ENCODE measurements at regions not wholly inside any gene's neighbourhood (a gene's known extent, or its start where the extent isn't known, plus 50 kb on each side); places are given as distances from the start of the nearest gene placed in this dataset.

GRCh38 chr5:36363744-36364143 lies 62.0 kb upstream of the RANBP3L start:
- Mint-ChIP-seq H3K27me3 (ENCODE audit: insufficient read depth, unreplicated experiment) (no peaks in the 10 kb centered on the region), H3K27ac (ENCODE audit: unreplicated experiment) (no peak overlapping the region), H3K4me3 (ENCODE audit: unreplicated experiment) (no peak overlapping the region), H3K36me3 (ENCODE audit: insufficient read depth, unreplicated experiment) (no peaks in the 10 kb centered on the region), H3K4me1 (ENCODE audit: low read depth, unreplicated experiment) (peaks cover 22% of the 10 kb centered on the region), H3K9me3 (ENCODE audit: unreplicated experiment) (no peaks in the 10 kb centered on the region)
- H3K9me3 ChIP-seq = no peaks in the 10 kb centered on the region
- no peak for TF ChIP-seq CTCF (IDR thresholded peaks at IDR 0.05; ENCODE audit: insufficient read depth in 1 of 2, low read depth in 1 of 2, low read length in 1 of 2, severe bottlenecking in 1 of 2, unreplicated experiment in 1 of 2)
- intact Hi-C loops (cut with micrococcal nuclease; ENCODE audit: unreplicated experiment) = no loop called here
- no peaks in the 10 kb centered on the region for H3K27me3 ChIP-seq (replicated peaks; ENCODE audit: control insufficient read depth, insufficient read depth, low read length)
- H3K4me3 ChIP-seq (ENCODE audit: low read depth, low read length) = no peak overlapping the region
- POLR2A ChIA-PET = no interaction called here
- BruUV-seq (replicated peaks) = no TSS peak
- no peaks in the 10 kb centered on the region for H3K36me3 ChIP-seq (ENCODE audit: control insufficient read depth, insufficient read depth, low read length)
- CTCF ChIA-PET = interaction anchor here (0.6 kb wide), 2 partner anchors 26 to 56 kb away, joined by 3 read pairs; no protein-coding TSS in a partner anchor
- peaks cover 20% of the 10 kb centered on the region for H3K4me1 ChIP-seq
- DNase-seq = no peak

GRCh38 chr5:36364473-36364872 lies 62.8 kb upstream of the RANBP3L start:
- intact Hi-C loops (cut with micrococcal nuclease; ENCODE audit: unreplicated experiment) = no loop called here
- H3K4me3 Mint-ChIP-seq (ENCODE audit: unreplicated experiment) = no peak overlapping the region
- ChIA-PET POLR2A (no interaction called here), CTCF (interaction anchor here (0.6 kb wide), 1 partner anchor 26 kb away, joined by 3 read pairs; no protein-coding TSS in a partner anchor)
- no peak overlapping the region for H3K27ac Mint-ChIP-seq (ENCODE audit: unreplicated experiment)
- no peak for TF ChIP-seq CTCF (IDR thresholded peaks at IDR 0.05; ENCODE audit: insufficient read depth in 1 of 2, low read depth in 1 of 2, low read length in 1 of 2, severe bottlenecking in 1 of 2, unreplicated experiment in 1 of 2)
- H3K9me3 Mint-ChIP-seq (ENCODE audit: unreplicated experiment) = no peaks in the 10 kb centered on the region
- no peaks in the 10 kb centered on the region for H3K27me3 Mint-ChIP-seq (ENCODE audit: insufficient read depth, unreplicated experiment)
- H3K27me3 ChIP-seq (replicated peaks; ENCODE audit: control insufficient read depth, insufficient read depth, low read length) = no peaks in the 10 kb centered on the region
- no TSS peak for BruUV-seq (replicated peaks)
- no peak overlapping the region for H3K4me3 ChIP-seq (ENCODE audit: low read depth, low read length)
- no peaks in the 10 kb centered on the region for H3K36me3 ChIP-seq (ENCODE audit: control insufficient read depth, insufficient read depth, low read length)
- no peak for DNase-seq
- no peaks in the 10 kb centered on the region for H3K36me3 Mint-ChIP-seq (ENCODE audit: insufficient read depth, unreplicated experiment)
- H3K4me1 Mint-ChIP-seq (ENCODE audit: low read depth, unreplicated experiment) = peaks cover 25% of the 10 kb centered on the region
- H3K9me3 ChIP-seq = no peaks in the 10 kb centered on the region
- peaks cover 21% of the 10 kb centered on the region for H3K4me1 ChIP-seq

GRCh38 chr5:36365896-36366295 lies 64.2 kb upstream of the RANBP3L start:
- Histone ChIP-seq H3K4me1 (peaks cover 21% of the 10 kb centered on the region), H3K4me3 (ENCODE audit: low read depth, low read length) (no peak overlapping the region), H3K36me3 (ENCODE audit: control insufficient read depth, insufficient read depth, low read length) (no peaks in the 10 kb centered on the region), H3K27me3 (replicated peaks; ENCODE audit: control insufficient read depth, insufficient read depth, low read length) (no peaks in the 10 kb centered on the region), H3K9me3 (no peaks in the 10 kb centered on the region)
- Mint-ChIP-seq H3K27ac (ENCODE audit: unreplicated experiment) (no peak overlapping the region), H3K36me3 (ENCODE audit: insufficient read depth, unreplicated experiment) (no peaks in the 10 kb centered on the region), H3K4me3 (ENCODE audit: unreplicated experiment) (no peak overlapping the region), H3K4me1 (ENCODE audit: low read depth, unreplicated experiment) (peaks cover 25% of the 10 kb centered on the region), H3K27me3 (ENCODE audit: insufficient read depth, unreplicated experiment) (no peaks in the 10 kb centered on the region), H3K9me3 (ENCODE audit: unreplicated experiment) (no peaks in the 10 kb centered on the region)
- ChIA-PET POLR2A (no interaction called here), CTCF (no interaction called here)
- TF ChIP-seq CTCF (IDR thresholded peaks at IDR 0.05; ENCODE audit: insufficient read depth in 1 of 2, low read depth in 1 of 2, low read length in 1 of 2, severe bottlenecking in 1 of 2, unreplicated experiment in 1 of 2) = no peak
- BruUV-seq (replicated peaks) = no TSS peak
- no peak for DNase-seq
- intact Hi-C loops (cut with micrococcal nuclease; ENCODE audit: unreplicated experiment) = loop anchor here (5.0 kb wide), 1 partner anchor 59 kb away; no protein-coding TSS in a partner anchor

Data from Caco-2 (cell line).